Naive thymus-derived CD8-positive, alpha-beta T cell (primary cell): ENCODE measurements at regions not wholly inside any gene's neighbourhood (a gene's known extent, or its start where the extent isn't known, plus 50 kb on each side); places are given as distances from the start of the nearest gene placed in this dataset.

Experiments used
- ATAC-seq, 2 donors: fragments of 150-1000 bp; cut with Tn5 transposase in 1 of 2; sonication (Bioruptor Pico), chemical (Tn5 transposase) in 1 of 2; 1 replicate in 1 of 2; 2 replicates in 1 of 2; pipeline ENCODE4 v1.10.0; 2021; ENCODE audit warnings: mild to moderate bottlenecking in 2 of 2, moderate library complexity in 2 of 2
- POLR2A ChIA-PET: fragments of 350-600 bp; sonication (Branson Sonifier 250); formaldehyde crosslinking; loops from one replicate; lab custom pipeline; 2021; ENCODE audit warnings: antibody characterized with exemption; lab: Charles Lee
- DNase-seq, 10 donors: peaks; one replicate each; pipeline versions ENCODE4 v3.0.0 to v3.0.0-alpha.2; 2020 to 2022
- H3K27ac Mint-ChIP-seq, 10 donors: one replicate each; pipeline ENCODE4 v1.8.0; 2020 to 2022; ENCODE audit warnings: mild to moderate bottlenecking in 10 of 10, mixed read lengths in 10 of 10, moderate library complexity in 4 of 10, inconsistent platforms in 1 of 10
- H3K27me3 Mint-ChIP-seq, 5 donors: one replicate each; pipeline ENCODE4 v1.8.0; 2021 to 2022; ENCODE audit warnings: mixed read lengths in 5 of 5
- H3K36me3 Mint-ChIP-seq, 3 donors: one replicate each; pipeline ENCODE4 v1.8.0; 2020 to 2022; ENCODE audit warnings: mixed read lengths in 3 of 3, mild to moderate bottlenecking in 2 of 3, inconsistent platforms in 1 of 3
- H3K4me1 Mint-ChIP-seq, 4 donors: one replicate each; pipeline ENCODE4 v1.8.0; 2021 to 2022; ENCODE audit warnings: mixed read lengths in 4 of 4
- H3K4me3 Mint-ChIP-seq, 10 donors: one replicate each; pipeline ENCODE4 v1.8.0; 2020 to 2022; ENCODE audit warnings: mild to moderate bottlenecking in 10 of 10, mixed read lengths in 10 of 10, moderate library complexity in 6 of 10, inconsistent platforms in 1 of 10
- H3K9me3 Mint-ChIP-seq, 9 donors: one replicate each; pipeline ENCODE4 v1.8.0; 2020 to 2022; ENCODE audit warnings: mixed read lengths in 9 of 9, mild to moderate bottlenecking in 3 of 9, inconsistent platforms in 1 of 9, moderate library complexity in 1 of 9

GRCh38 chr11:116551576-116551975, 221.2 kb downstream of the BUD13 start:
- DNase-seq: no peak
- no peaks in the 10 kb centered on the region for H3K4me1 Mint-ChIP-seq
- ATAC-seq: no peak
- H3K4me3 Mint-ChIP-seq: no peak overlapping the region
- H3K27me3 Mint-ChIP-seq: peaks cover 3 to 47% (median 10%) of the 10 kb centered on the region in 5 donors
- peaks cover 0 to 36% (median 14%) of the 10 kb centered on the region in 9 donors for H3K9me3 Mint-ChIP-seq
- peaks cover 0 to 18% (median 0%) of the 10 kb centered on the region in 3 donors for H3K36me3 Mint-ChIP-seq
- POLR2A ChIA-PET: no interaction called here
- H3K27ac Mint-ChIP-seq: no peak overlapping the region

DNA sequence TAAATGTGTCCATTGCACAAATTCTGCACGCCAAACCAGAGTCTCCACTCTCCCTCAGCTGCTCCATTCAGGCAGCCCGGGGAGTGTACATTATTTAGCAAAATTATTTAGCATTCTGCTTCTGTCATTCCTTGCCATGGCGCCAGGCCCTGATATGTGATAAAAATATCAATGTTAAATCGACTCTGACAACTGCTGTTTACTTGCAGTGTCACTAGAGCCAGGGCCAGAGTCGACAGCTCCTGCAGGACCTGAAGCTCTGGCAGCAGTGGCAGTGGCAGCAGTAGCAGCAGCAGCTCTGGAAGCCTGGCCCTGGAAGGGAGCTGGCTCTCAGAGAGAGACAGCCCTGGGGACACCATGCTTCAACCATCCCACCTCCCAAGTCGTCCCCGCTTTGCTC, 224.5 kb downstream of the BUD13 start:
- Mint-ChIP-seq H3K36me3 (peaks cover 0 to 6% (median 0%) of the 10 kb centered on the region in 3 donors), H3K9me3 (peaks cover 0 to 12% (median 2%) of the 10 kb centered on the region in 9 donors), H3K27me3 (peaks cover 3 to 47% (median 10%) of the 10 kb centered on the region in 5 donors), H3K4me1 (no peaks in the 10 kb centered on the region), H3K4me3 (no peak overlapping the region), H3K27ac (no peak overlapping the region)
- no peak for DNase-seq
- POLR2A ChIA-PET: interaction anchor here (1.2 kb wide), 1 partner anchor 11 kb away, joined by 3 read pairs; no protein-coding TSS in a partner anchor
- ATAC-seq: no peak

GRCh38 chr11:116547571-116547970, 225.2 kb downstream of the BUD13 start:
- H3K36me3 Mint-ChIP-seq: peaks cover 0 to 6% (median 0%) of the 10 kb centered on the region in 3 donors
- POLR2A ChIA-PET: no interaction called here
- peaks cover 3 to 44% (median 10%) of the 10 kb centered on the region in 5 donors for H3K27me3 Mint-ChIP-seq
- ATAC-seq: no peak
- peaks cover 0 to 12% (median 2%) of the 10 kb centered on the region in 9 donors for H3K9me3 Mint-ChIP-seq
- no peak for DNase-seq
- no peaks in the 10 kb centered on the region for H3K4me1 Mint-ChIP-seq
- H3K4me3 Mint-ChIP-seq: no peak overlapping the region
- H3K27ac Mint-ChIP-seq: no peak overlapping the region

GRCh38 chr11:116545912-116546311, 226.9 kb downstream of the BUD13 start:
- Mint-ChIP-seq H3K4me3 (no peak overlapping the region), H3K27ac (no peak overlapping the region), H3K27me3 (peaks cover 0 to 29% (median 5%) of the 10 kb centered on the region in 5 donors), H3K9me3 (peaks cover 0 to 12% (median 2%) of the 10 kb centered on the region in 9 donors), H3K36me3 (peaks cover 0 to 6% (median 0%) of the 10 kb centered on the region in 3 donors), H3K4me1 (no peaks in the 10 kb centered on the region)
- ATAC-seq (no peak), DNase-seq (no peak)
- POLR2A ChIA-PET: no interaction called here

DNA sequence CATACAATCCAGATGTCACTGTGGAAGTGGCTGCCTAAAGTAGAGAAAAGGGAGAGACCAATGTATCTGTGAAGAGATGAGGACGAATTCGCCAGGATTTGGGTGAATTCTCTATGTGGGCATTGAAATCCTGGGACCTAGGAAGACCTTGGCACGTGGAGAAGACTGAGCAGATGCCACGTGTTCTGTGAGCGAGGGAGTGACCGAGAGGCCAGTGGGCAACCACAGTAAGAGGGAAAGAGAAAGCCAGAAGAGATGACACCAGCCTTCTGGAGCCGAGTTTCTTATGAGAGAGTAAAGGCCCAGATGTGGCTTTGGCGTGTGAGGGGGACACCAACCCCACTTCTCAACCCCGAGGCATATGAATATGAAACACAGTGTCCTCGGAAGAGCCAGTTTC, 228.1 kb downstream of the BUD13 start:
- DNase-seq: no peak
- Mint-ChIP-seq H3K27ac (no peak overlapping the region), H3K27me3 (peaks cover 4 to 31% (median 12%) of the 10 kb centered on the region in 5 donors), H3K4me1 (peaks cover 0 to 2% (median 0%) of the 10 kb centered on the region in 4 donors), H3K36me3 (peaks cover 0 to 6% (median 0%) of the 10 kb centered on the region in 3 donors), H3K4me3 (no peak overlapping the region), H3K9me3 (peaks cover 0 to 11% (median 2%) of the 10 kb centered on the region in 9 donors)
- POLR2A ChIA-PET: no interaction called here
- no peak for ATAC-seq

GRCh38 chr11:116543911-116544475, 228.8 kb downstream of the BUD13 start:
- Mint-ChIP-seq H3K9me3 (peaks cover 0 to 6% (median 0%) of the 10 kb centered on the region in 9 donors), H3K4me3 (no peak overlapping the region), H3K27ac (no peak overlapping the region), H3K36me3 (peaks cover 0 to 2% (median 0%) of the 10 kb centered on the region in 3 donors), H3K27me3 (peaks cover 5 to 31% (median 13%) of the 10 kb centered on the region in 5 donors), H3K4me1 (peaks cover 0 to 2% (median 0%) of the 10 kb centered on the region in 4 donors)
- DNase-seq (no peak), ATAC-seq (no peak)
- POLR2A ChIA-PET: no interaction called here

DNA sequence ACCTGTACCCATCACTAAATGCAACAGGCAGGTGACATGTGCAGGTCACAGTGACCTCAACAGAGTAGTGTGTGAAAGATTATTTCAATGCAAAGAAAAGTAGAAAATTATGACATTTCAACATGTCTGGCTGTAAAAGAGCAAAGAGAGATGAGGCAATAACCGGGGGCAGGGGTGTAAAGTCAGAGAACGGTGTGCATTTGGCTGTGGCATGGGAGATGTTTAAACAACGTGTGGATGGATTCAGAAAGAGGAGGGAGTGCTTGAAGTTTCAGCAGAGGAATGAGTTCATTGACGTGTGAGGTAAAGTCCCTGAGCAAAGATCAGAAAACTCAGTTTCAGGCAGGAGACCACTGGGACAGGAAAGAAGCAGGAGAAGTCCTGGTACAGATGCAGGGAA, 229.7 kb downstream of the BUD13 start:
- no peak overlapping the region for H3K4me3 Mint-ChIP-seq
- peaks cover 0 to 2% (median 0%) of the 10 kb centered on the region in 4 donors for H3K4me1 Mint-ChIP-seq
- H3K36me3 Mint-ChIP-seq: no peaks in the 10 kb centered on the region

GRCh38 chr11:116542406-116542805, 230.4 kb downstream of the BUD13 start:
- H3K27me3 Mint-ChIP-seq: peaks cover 8 to 25% (median 20%) of the 10 kb centered on the region in 5 donors
- ATAC-seq (no peak), DNase-seq (no peak)
- POLR2A ChIA-PET: no interaction called here
- peaks cover 0 to 2% (median 0%) of the 10 kb centered on the region in 4 donors for H3K4me1 Mint-ChIP-seq
- H3K4me3 Mint-ChIP-seq: no peak overlapping the region
- H3K27ac Mint-ChIP-seq: no peak overlapping the region
- no peaks in the 10 kb centered on the region for H3K9me3 Mint-ChIP-seq
- no peaks in the 10 kb centered on the region for H3K36me3 Mint-ChIP-seq

More for the DNA sequence above, 229.7 kb downstream of the BUD13 start:
- no peak overlapping the region for H3K27ac Mint-ChIP-seq
- DNase-seq: no peak
- H3K27me3 Mint-ChIP-seq: peaks cover 8 to 32% (median 22%) of the 10 kb centered on the region in 5 donors
- POLR2A ChIA-PET: no interaction called here
- H3K9me3 Mint-ChIP-seq: peaks cover 0 to 3% (median 0%) of the 10 kb centered on the region in 9 donors
- no peak for ATAC-seq

- Mint-ChIP-seq H3K27ac (no peak overlapping the region), H3K27me3 (peaks cover 7 to 31% (median 20%) of the 10 kb centered on the region in 5 donors), H3K4me3 (no peak overlapping the region), H3K4me1 (peaks cover 0 to 2% (median 0%) of the 10 kb centered on the region in 4 donors), H3K9me3 (peaks cover 0 to 2% (median 0%) of the 10 kb centered on the region in 9 donors), H3K36me3 (no peaks in the 10 kb centered on the region)
- ATAC-seq: no peak
- DNase-seq: no peak
- POLR2A ChIA-PET: no interaction called here
Measured at GRCh38 chr11:116541460-116541859, 231.3 kb downstream of the BUD13 start.

DNA sequence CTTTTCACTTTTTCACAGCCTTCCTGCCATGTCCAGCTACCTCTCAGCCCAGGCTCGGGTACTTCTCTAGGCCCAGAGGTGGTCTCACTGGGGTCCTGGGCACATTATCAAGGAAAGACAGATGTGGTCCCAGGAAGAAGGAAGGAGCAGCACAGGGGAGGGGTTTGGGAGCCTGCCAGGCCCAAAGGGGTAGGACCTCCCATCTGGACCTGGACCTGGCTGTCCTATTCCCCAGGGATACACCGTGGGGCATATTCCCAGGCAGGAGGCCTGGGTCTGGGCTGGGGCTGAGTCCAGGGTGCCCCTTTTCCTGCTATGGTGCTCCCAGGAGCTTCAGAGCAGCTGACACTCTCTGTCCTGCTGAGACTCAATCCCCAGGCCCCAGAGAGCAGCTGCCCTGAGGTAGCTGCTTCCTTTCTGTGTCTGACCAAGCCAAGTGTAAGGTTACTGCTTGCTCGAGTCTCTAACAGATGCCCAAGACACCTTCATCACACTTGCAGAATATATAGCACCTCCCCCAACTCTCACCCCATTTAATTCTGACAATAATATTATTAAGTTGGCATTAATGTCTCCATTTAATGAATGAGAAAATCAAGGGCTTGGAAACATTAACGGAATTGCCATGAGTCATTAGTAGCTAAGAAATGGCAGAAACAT, 232.0 kb downstream of the BUD13 start:
- no peak for DNase-seq
- ATAC-seq: no peak
- peaks cover 0 to 2% (median 0%) of the 10 kb centered on the region in 9 donors for H3K9me3 Mint-ChIP-seq
- no peak overlapping the region for H3K27ac Mint-ChIP-seq
- H3K36me3 Mint-ChIP-seq: no peaks in the 10 kb centered on the region
- no peak overlapping the region for H3K4me3 Mint-ChIP-seq
- peaks cover 7 to 38% (median 22%) of the 10 kb centered on the region in 5 donors for H3K27me3 Mint-ChIP-seq
- POLR2A ChIA-PET: no interaction called here
- H3K4me1 Mint-ChIP-seq: peaks cover 0 to 2% (median 0%) of the 10 kb centered on the region in 4 donors

DNA sequence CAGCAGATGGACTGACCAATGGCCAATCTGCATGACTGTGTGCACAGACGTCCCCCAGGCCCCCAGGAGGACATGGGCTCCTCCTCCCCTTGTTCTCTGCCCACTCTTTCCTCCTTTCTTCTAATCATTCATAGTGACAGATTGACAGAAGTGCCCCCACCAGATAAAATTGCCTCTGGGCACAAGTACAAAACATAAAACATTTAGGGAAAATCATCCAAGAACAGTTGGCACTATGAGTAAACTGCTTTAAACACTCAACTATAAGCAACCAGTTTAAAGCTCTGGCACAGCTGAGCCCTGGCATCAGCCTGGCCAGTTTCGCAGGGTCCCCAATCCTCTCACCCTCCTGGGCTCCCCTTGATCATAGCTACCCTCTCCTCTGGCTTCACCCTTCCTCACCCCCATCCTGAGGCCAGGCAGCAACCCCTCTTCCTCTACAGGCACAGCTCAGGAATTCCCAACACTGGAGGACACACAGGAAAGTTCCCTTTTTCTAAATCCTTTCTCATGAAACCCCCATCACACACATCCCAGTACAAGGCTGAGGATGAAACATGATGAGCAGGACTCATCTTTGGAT, 232.9 kb downstream of the BUD13 start:
- Mint-ChIP-seq H3K36me3 (no peaks in the 10 kb centered on the region), H3K27ac (no peak overlapping the region), H3K4me1 (peaks cover 0 to 2% (median 0%) of the 10 kb centered on the region in 4 donors), H3K4me3 (no peak overlapping the region), H3K27me3 (peaks cover 7 to 43% (median 22%) of the 10 kb centered on the region in 5 donors), H3K9me3 (peaks cover 0 to 2% (median 0%) of the 10 kb centered on the region in 9 donors)
- POLR2A ChIA-PET: no interaction called here
- no peak for DNase-seq
- ATAC-seq: no peak

- Mint-ChIP-seq H3K9me3 (peaks cover 0 to 2% (median 0%) of the 10 kb centered on the region in 9 donors), H3K4me1 (peaks cover 0 to 2% (median 0%) of the 10 kb centered on the region in 4 donors), H3K27me3 (peaks cover 7 to 50% (median 25%) of the 10 kb centered on the region in 5 donors), H3K36me3 (no peaks in the 10 kb centered on the region), H3K4me3 (no peak overlapping the region), H3K27ac (no peak overlapping the region)
- POLR2A ChIA-PET: no interaction called here
- DNase-seq: no peak
- ATAC-seq: no peak
Measured at GRCh38 chr11:116539211-116539610, 233.6 kb downstream of the BUD13 start.

DNA sequence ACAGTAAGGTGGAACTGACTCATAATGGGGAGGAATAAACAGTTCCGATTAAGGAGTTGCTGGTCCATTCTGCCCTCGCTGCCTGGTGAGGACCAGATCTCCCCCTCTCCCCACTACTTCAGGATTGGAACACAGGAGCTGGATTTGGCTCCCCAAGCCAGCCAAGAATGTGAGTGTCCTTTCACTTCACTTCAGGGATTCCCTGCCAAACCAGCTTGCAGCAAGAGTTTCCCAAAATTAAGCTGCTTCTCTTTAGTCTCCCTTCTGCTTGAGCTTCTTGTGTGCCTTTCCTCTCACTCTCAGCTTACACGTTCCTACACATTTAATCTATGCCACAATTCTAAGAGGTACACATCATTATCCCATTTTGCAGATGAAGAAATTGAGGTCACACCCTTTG, 234.1 kb downstream of the BUD13 start:
- Mint-ChIP-seq H3K27me3 (peaks cover 7 to 55% (median 28%) of the 10 kb centered on the region in 5 donors), H3K27ac (no peak overlapping the region), H3K36me3 (no peaks in the 10 kb centered on the region), H3K4me3 (no peak overlapping the region), H3K4me1 (peaks cover 0 to 2% (median 0%) of the 10 kb centered on the region in 4 donors), H3K9me3 (peaks cover 0 to 2% (median 0%) of the 10 kb centered on the region in 9 donors)
- POLR2A ChIA-PET: no interaction called here
- ATAC-seq (no peak), DNase-seq (no peak)
